Testis (tissue), 2 donors: ENCODE measurements at regions not wholly inside any gene's neighbourhood (a gene's known extent, or its start where the extent isn't known, plus 50 kb on each side); places are given as distances from the start of the nearest gene placed in this dataset.

Experiments used
- CTCF ChIP-seq, 3 experiments: fragments of 450-650 bp in 2 of 3; fragments of 200-600 bp in 1 of 3; sonication (generic) in 1 of 3; IDR thresholded peaks; one replicate each; pipeline ENCODE4 v1.5.1; 2016 to 2019; ENCODE audit warnings: antibody characterized with exemption in 3 of 3, mild to moderate bottlenecking in 2 of 3, moderate library complexity in 1 of 3
- POLR2A ChIP-seq: fragments of 450-650 bp; IDR thresholded peaks from one replicate; pipeline ENCODE4 v1.6.1; 2017; ENCODE audit warnings: antibody characterized with exemption, mild to moderate bottlenecking, moderate library complexity

GRCh38 chr15:35933531-35933930, 387.6 kb upstream of the DPH6 start:
- TF ChIP-seq CTCF (IDR thresholded peaks at IDR 0.05) (no peak), POLR2A (no peak)
